Suprapubic skin (tissue), 4 donors: ENCODE measurements at regions not wholly inside any gene's neighbourhood (a gene's known extent, or its start where the extent isn't known, plus 50 kb on each side); places are given as distances from the start of the nearest gene placed in this dataset.

Experiments
- DNase-seq, 2 donors: peaks; one replicate each; pipeline ENCODE4 v3.0.0-alpha.2; 2019; ENCODE audit warnings: low spot score in 2 of 2
- H3K27ac ChIP-seq: fragments of 200-600 bp; sonication (generic); one replicate; pipeline ENCODE4 v1.5.1; 2019
- H3K27me3 ChIP-seq: fragments of 200-600 bp; sonication (generic); one replicate; pipeline ENCODE4 v1.5.1; 2019
- H3K36me3 ChIP-seq: fragments of 200-600 bp; sonication (generic); one replicate; pipeline ENCODE4 v1.5.1; 2019
- H3K4me1 ChIP-seq: fragments of 200-600 bp; sonication (generic); one replicate; pipeline ENCODE4 v1.5.1; 2019
- H3K4me3 ChIP-seq: fragments of 200-600 bp; sonication (generic); one replicate; pipeline ENCODE4 v1.5.1; 2019; ENCODE audit warnings: mild to moderate bottlenecking
- H3K9me3 ChIP-seq: fragments of 200-600 bp; sonication (generic); one replicate; pipeline ENCODE4 v1.5.1; 2019
- CTCF ChIP-seq, 2 donors: fragments of 200-600 bp in 1 of 2; fragments of 450-650 bp in 1 of 2; sonication (generic) in 1 of 2; IDR thresholded peaks; one replicate each; pipeline ENCODE4 v1.5.1; 2016 to 2019; ENCODE audit warnings: antibody characterized with exemption in 2 of 2, mild to moderate bottlenecking in 1 of 2, moderate library complexity in 1 of 2
- EP300 ChIP-seq: sonication (generic); formaldehyde crosslinking; IDR thresholded peaks from one replicate; pipeline ENCODE4 v1.6.1; 2017; ENCODE audit warnings: antibody characterized with exemption
- POLR2A ChIP-seq, 2 donors: fragments of 450-650 bp; IDR thresholded peaks; one replicate each; pipeline ENCODE4 v1.6.1; 2017; ENCODE audit warnings: antibody characterized with exemption in 2 of 2, mild to moderate bottlenecking in 2 of 2, moderate library complexity in 2 of 2
- POLR2AphosphoS5 ChIP-seq, 3 donors: sonication (generic); formaldehyde crosslinking; IDR thresholded peaks; one replicate each; pipeline ENCODE4 v1.6.1; 2017; ENCODE audit warnings: antibody characterized with exemption in 3 of 3
- WGBS: methylation state at CpG from one replicate; pipeline ENCODE4 v1.1.5; 2018; 5-methylcytosine and 5-hydroxymethylcytosine counted together

DNA sequence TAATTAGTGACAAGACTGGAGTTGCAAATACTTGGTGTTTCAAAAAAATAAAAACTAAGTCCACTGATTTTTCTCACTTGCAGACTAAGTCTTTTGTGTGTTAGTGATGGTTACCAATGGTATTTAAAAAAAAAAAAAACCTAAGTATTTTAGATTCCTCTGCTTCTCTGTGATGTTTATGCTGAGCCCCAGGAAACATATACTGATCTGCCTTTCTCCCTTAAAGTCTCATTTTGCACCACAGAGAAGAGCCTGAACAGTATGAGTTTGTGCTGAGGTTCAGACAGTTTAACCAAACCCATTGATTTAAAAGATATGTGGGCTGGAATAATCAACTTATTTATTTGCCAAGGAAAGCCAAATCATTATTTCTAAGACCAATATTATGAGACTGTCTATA lies 1305.0 kb downstream of the PCDH18 start:
- Histone ChIP-seq H3K4me3 (no peak overlapping the region), H3K27ac (no peak overlapping the region), H3K36me3 (no peaks in the 10 kb centered on the region), H3K27me3 (no peaks in the 10 kb centered on the region), H3K4me1 (no peaks in the 10 kb centered on the region), H3K9me3 (no peaks in the 10 kb centered on the region)
- no peak for TF ChIP-seq POLR2A (IDR thresholded peaks at IDR 0.05)
- no peak for TF ChIP-seq EP300
- TF ChIP-seq CTCF (IDR thresholded peaks at IDR 0.05): no peak
- TF ChIP-seq POLR2AphosphoS5 (IDR thresholded peaks at IDR 0.05): no peak
- DNase-seq: no peak

GRCh38 chr4:136219592-136220125 lies 1312.6 kb downstream of the PCDH18 start:
- no peak for DNase-seq
- H3K9me3 ChIP-seq: peaks cover 4% of the 10 kb centered on the region
- H3K4me1 ChIP-seq: no peaks in the 10 kb centered on the region
- TF ChIP-seq POLR2A (IDR thresholded peaks at IDR 0.05) (no peak), EP300 (no peak), CTCF (IDR thresholded peaks at IDR 0.05) (no peak), POLR2AphosphoS5 (IDR thresholded peaks at IDR 0.05) (no peak)
- no peaks in the 10 kb centered on the region for H3K27me3 ChIP-seq
- 83% methylated on average over 1 of the region's 3 CpGs for WGBS
- H3K27ac ChIP-seq: no peak overlapping the region
- no peaks in the 10 kb centered on the region for H3K36me3 ChIP-seq
- no peak overlapping the region for H3K4me3 ChIP-seq

GRCh38 chr4:136203199-136203598 lies 1329.1 kb downstream of the PCDH18 start:
- 59% methylated on average over 4 of the region's 4 CpGs for WGBS
- no peak for TF ChIP-seq POLR2A (IDR thresholded peaks at IDR 0.05)
- H3K36me3 ChIP-seq: no peaks in the 10 kb centered on the region
- DNase-seq: no peak
- no peak overlapping the region for H3K4me3 ChIP-seq
- H3K9me3 ChIP-seq: no peaks in the 10 kb centered on the region
- H3K27ac ChIP-seq: no peak overlapping the region
- no peaks in the 10 kb centered on the region for H3K4me1 ChIP-seq
- no peaks in the 10 kb centered on the region for H3K27me3 ChIP-seq

GRCh38 chr4:136198358-136198757 lies 1333.9 kb downstream of the PCDH18 start:
- no peak for TF ChIP-seq EP300
- TF ChIP-seq CTCF (IDR thresholded peaks at IDR 0.05): no peak
- no peak for TF ChIP-seq POLR2A (IDR thresholded peaks at IDR 0.05)
- TF ChIP-seq POLR2AphosphoS5 (IDR thresholded peaks at IDR 0.05): no peak
- H3K9me3 ChIP-seq: no peaks in the 10 kb centered on the region
- H3K4me3 ChIP-seq: no peak overlapping the region
- no peaks in the 10 kb centered on the region for H3K4me1 ChIP-seq
- 93% methylated on average over 1 of the region's 1 CpG for WGBS
- H3K36me3 ChIP-seq: no peaks in the 10 kb centered on the region
- H3K27ac ChIP-seq: no peak overlapping the region
- DNase-seq: no peak
- no peaks in the 10 kb centered on the region for H3K27me3 ChIP-seq

DNA sequence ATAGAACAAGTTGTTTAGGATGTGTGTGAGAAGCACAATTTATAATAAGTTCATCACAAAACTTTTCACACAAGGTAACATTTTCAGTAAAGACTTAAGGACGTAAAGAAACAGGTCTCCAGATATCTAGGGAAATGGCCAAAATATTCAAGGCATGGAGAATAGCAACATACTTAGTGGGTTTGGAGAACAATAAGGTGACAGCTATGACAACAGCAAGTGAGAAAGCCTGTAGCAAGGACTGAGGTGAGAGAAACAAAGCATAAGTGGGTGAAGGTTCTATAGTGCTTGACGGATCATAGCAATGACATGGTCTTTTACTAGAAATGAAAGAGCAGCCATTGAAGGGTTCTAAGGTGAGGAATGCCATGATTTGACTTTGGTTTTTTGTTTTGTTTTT lies 1337.3 kb downstream of the PCDH18 start:
- Histone ChIP-seq H3K4me3 (no peak overlapping the region), H3K4me1 (no peaks in the 10 kb centered on the region), H3K36me3 (no peaks in the 10 kb centered on the region), H3K9me3 (no peaks in the 10 kb centered on the region), H3K27ac (no peak overlapping the region), H3K27me3 (no peaks in the 10 kb centered on the region)
- no peak for DNase-seq
- 83% methylated on average over 2 of the region's 2 CpGs for WGBS
- TF ChIP-seq EP300: no peak
- TF ChIP-seq POLR2AphosphoS5 (IDR thresholded peaks at IDR 0.05): no peak
- TF ChIP-seq POLR2A (IDR thresholded peaks at IDR 0.05): no peak

- DNase-seq: no peak
- Histone ChIP-seq H3K27me3 (no peaks in the 10 kb centered on the region), H3K27ac (no peak overlapping the region), H3K4me1 (no peaks in the 10 kb centered on the region), H3K4me3 (no peak overlapping the region), H3K36me3 (no peaks in the 10 kb centered on the region), H3K9me3 (no peaks in the 10 kb centered on the region)
- WGBS: 56% methylated on average over 2 of the region's 2 CpGs
- TF ChIP-seq EP300 (no peak), POLR2A (IDR thresholded peaks at IDR 0.05) (no peak), CTCF (IDR thresholded peaks at IDR 0.05) (no peak), POLR2AphosphoS5 (IDR thresholded peaks at IDR 0.05) (no peak)
Measured at GRCh38 chr4:136186650-136187049, 1345.6 kb downstream of the PCDH18 start.
